Renal cortical epithelial cell (primary cell): ENCODE measurements at regions not wholly inside any gene's neighbourhood (a gene's known extent, or its start where the extent isn't known, plus 50 kb on each side); places are given as distances from the start of the nearest gene placed in this dataset.
A peak's percentile ranks its signal among the peaks of the same experiment; 100 is the strongest.

ENCODE experiments used
- DNase-seq: peaks from one replicate; pipeline ENCODE4 v3.0.0-alpha.2; 2011; ENCODE audit warnings: low read depth

GRCh38 chr2:21395366-21395765 is 271.6 kb downstream of the TDRD15 start:
- DNase-seq: peak; percentile 2

GRCh38 chr2:21396252-21396651 is 272.5 kb downstream of the TDRD15 start:
- DNase-seq: peak; percentile 26

GRCh38 chr2:21401022-21401698 is 277.4 kb downstream of the TDRD15 start:
- DNase-seq: no peak

GRCh38 chr2:21404137-21404536 is 280.4 kb downstream of the TDRD15 start:
- DNase-seq: no peak

DNA sequence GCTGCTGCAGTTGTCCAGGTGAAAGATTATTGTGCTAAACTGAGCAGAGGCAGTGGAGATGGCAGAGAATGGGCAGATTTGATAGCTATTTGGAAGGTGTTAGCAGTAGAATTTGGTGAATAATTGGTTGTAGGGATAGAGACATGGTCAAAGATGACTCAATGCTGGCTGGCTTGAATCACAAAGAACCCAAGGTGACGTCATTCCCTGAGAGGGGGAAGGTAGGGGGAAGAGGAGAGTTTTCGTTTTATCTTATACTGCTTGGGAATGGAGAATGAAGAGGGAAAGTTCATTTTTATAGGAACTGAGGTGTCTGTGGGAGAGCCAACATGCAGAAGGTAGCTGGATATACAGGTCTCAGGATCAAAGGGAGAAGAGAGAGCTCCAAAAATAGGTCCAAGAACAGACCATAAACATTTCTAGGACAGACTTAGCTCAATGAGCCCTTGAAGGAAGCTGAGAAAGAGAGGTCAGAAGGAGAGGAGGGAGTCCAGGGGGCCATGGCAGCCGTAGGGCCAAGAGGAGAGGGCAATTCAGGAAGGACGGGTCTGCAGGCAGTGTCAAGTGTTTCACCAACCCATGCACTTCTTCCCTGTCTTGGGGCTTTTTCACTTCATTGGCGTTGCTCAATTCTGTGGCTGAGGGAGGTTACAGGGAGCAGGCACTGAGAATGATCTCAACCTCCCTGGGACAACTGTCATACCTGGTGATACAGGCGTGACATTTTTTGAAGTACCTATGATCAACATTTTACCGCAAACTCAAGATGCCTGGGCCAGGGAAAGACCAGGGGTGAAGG is 281.3 kb downstream of the TDRD15 start:
- no peak for DNase-seq

DNA sequence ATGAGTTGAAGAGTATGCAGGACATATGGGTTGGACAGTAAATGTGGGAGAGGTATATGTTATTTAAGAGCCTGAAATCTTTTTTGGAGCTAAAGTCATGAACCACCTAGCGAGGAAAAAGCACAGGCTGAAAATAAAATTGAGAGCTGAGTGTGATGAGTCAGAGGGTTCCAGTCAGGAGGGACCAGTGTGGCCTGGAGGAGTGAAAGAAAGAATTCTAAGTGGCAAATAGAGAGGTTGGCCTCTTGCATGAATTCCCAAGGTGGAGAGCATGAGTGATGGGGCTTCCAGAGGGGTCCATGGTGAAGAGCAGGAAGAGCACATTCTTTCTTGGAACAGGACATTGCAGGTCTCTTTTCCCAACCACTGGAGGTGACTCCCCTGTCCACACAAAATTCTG is 282.6 kb downstream of the TDRD15 start:
- DNase-seq: no peak

- no peak for DNase-seq
Measured at GRCh38 chr2:21406911-21407310, 283.1 kb downstream of the TDRD15 start.

GRCh38 chr2:21407851-21408250 is 284.1 kb downstream of the TDRD15 start:
- DNase-seq: no peak

GRCh38 chr2:21411741-21412140 is 288.0 kb downstream of the TDRD15 start:
- no peak for DNase-seq

- no peak for DNase-seq
Measured at GRCh38 chr2:21412944-21413443, 289.2 kb downstream of the TDRD15 start.

DNA sequence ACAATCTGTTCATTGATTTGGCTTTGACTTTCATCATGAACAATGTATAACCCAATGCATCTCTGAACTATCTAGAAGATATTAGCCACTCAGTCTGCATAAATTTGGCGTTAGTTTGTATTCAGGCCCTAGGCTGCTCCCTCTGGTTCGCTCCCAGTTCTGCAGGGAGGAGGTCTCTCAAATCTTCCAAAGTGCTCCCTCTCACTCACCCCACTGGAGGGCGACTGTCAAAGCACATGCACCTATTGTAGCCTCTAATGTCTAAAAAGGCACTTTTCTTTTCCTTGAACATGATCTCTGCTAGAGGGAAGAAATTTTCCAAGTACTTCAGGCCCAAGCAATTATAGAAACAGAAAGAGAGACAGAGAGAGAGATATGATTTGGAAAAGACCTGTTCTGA is 291.5 kb downstream of the TDRD15 start:
- DNase-seq: no peak

DNA sequence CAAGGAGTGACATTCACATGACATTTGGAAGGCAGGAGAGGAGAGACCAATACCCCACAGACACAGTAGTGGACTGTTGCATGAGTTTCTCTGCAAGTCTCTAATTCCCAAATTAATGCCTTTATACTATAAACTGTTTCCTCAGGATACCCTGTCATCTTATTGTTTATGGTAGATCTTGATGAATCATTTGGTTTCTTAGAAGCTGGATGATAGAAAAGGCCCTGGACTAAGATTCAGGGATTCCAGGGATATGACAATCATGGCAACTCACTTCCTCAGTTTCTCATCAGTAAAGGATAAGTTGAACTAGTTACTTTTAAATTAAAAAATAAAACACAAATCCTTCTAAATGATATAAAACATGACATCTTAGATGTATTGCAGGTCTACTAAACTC is 292.5 kb downstream of the TDRD15 start:
- no peak for DNase-seq

GRCh38 chr2:21418456-21418855 is 294.7 kb downstream of the TDRD15 start:
- DNase-seq: no peak

DNA sequence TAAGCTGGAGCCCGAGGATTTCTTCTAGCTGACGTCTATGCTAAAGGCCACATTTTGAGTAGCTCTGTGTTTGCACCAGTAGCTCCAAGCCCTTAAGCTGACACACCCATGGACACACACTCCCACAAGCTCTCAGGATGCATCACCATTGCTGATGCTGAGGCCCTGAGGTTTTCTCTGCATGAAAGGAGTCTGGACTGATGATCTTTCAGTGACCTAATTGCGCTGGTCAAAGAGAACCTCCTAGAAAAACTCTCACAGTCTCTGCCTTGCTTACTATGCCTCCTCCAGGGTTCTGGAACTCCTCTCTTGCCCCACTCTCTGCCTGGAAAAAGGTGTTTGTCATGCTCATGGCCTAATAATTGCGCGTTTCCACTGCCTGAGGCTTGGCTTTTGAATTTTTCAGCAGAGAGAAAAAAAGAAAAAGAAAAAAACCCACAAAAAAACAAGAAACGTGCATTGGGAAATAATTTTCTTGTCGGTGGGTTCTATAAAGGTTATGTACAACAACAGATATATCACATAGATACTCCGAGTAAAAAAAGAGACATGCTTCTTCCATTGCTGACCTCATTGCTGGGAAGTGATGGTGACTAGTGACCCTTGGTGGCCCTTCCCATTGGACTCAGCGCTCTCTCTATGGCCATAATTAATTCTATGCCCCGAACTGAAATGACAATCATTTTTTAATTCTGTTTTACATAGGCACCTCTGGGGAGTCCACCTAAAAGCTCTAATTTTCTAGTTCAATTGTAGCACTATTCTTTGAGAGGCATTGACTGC is 297.0 kb downstream of the TDRD15 start:
- no peak for DNase-seq

- no peak for DNase-seq
Measured at GRCh38 chr2:21422050-21422449, 298.3 kb downstream of the TDRD15 start.

GRCh38 chr2:21422724-21423522 is 299.2 kb downstream of the TDRD15 start:
- DNase-seq: no peak

- DNase-seq: peak; percentile 6
Measured at GRCh38 chr2:21423854-21424253, 300.1 kb downstream of the TDRD15 start.

GRCh38 chr2:21424375-21424774 is 300.6 kb downstream of the TDRD15 start:
- no peak for DNase-seq

- no peak for DNase-seq
Measured at GRCh38 chr2:21427606-21428005, 303.8 kb downstream of the TDRD15 start.

DNA sequence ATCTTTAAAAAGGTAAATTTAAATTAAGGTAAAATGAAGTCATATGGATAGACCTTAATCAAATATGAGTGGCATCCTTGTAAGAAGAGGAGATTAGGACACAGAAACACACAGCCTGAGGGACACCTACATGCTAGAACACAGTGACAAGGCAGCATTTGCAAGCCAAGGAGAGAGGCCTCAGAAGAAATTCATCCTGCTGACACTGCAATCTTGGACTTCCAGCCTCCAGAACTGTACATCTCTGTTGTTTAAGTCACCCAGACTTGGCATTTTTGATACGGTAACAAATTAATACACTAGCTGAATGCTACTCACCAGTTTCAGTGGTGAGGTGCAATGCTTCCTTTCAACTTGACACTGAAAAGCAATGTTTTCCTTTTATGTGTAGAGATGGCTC is 305.0 kb downstream of the TDRD15 start:
- DNase-seq: no peak

GRCh38 chr2:21429747-21430146 is 306.0 kb downstream of the TDRD15 start:
- DNase-seq: no peak

DNA sequence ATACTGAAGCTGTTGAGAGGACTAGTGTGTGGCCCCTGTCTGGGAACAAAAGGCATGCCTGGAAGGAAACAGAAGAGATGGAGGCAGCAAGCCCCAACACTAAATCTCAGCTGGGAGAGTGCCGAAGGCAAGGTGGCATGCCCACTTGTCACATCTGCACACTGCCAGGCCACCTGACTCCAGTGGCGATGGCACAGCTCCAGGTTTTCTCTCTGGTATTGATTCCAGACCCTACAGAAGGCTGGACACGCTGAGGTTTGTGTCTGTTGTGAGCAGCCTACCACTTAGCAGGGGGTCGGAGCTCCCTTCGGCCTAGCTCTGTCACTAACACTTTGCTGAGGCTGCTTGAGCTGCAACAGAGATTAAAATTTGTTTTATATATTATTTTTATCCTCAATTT is 307.3 kb downstream of the TDRD15 start:
- DNase-seq: no peak
